Gastroesophageal sphincter (tissue), 4 donors: ENCODE measurements at regions not wholly inside any gene's neighbourhood (a gene's known extent, or its start where the extent isn't known, plus 50 kb on each side); places are given as distances from the start of the nearest gene placed in this dataset.

Experiments
- ATAC-seq: fragments of 150-250 bp; one replicate; pipeline ENCODE4 v1.9.1; 2016; ENCODE audit warnings: mild to moderate bottlenecking, moderate library complexity
- H3K27ac ChIP-seq, 4 donors: fragments of 200-600 bp; sonication (generic) in 3 of 4; 1 replicate in 3 of 4; 2 replicates in 1 of 4; pipeline ENCODE4 v1.5.1; 2016 to 2019
- H3K27me3 ChIP-seq: fragments of 200-600 bp; sonication (generic); one replicate; pipeline ENCODE4 v1.5.1; 2019
- H3K36me3 ChIP-seq, 2 donors: fragments of 200-600 bp; sonication (generic); one replicate each; pipeline ENCODE4 v1.5.1; 2019; ENCODE audit warnings: control low read depth in 1 of 2
- H3K4me1 ChIP-seq, 3 donors: fragments of 200-600 bp; sonication (generic); 1 replicate in 2 of 3; 2 replicates in 1 of 3; pipeline ENCODE4 v1.5.1; 2016 to 2019; ENCODE audit warnings: control low read depth in 2 of 3
- H3K4me3 ChIP-seq, 2 donors: fragments of 200-600 bp; sonication (generic); one replicate each; pipeline ENCODE4 v1.5.1; 2019; ENCODE audit warnings: mild to moderate bottlenecking in 1 of 2, moderate library complexity in 1 of 2
- H3K9me3 ChIP-seq, 3 donors: fragments of 200-600 bp; sonication (generic); one replicate each; pipeline ENCODE4 v1.5.1; 2017 to 2019; ENCODE audit warnings: control low read depth in 2 of 3
- CTCF ChIP-seq, 4 experiments: fragments of 200-600 bp in 2 of 4; fragments of 450-650 bp in 2 of 4; sonication (generic) in 1 of 4; IDR thresholded peaks; one replicate each; pipeline ENCODE4 v1.5.1; 2017 to 2019; ENCODE audit warnings: antibody characterized with exemption in 4 of 4, mild to moderate bottlenecking in 2 of 4, moderate library complexity in 2 of 4
- EP300 ChIP-seq: sonication (generic); formaldehyde crosslinking; IDR thresholded peaks from one replicate; pipeline ENCODE4 v1.6.1; 2017; ENCODE audit warnings: antibody characterized with exemption, mild to moderate bottlenecking
- POLR2A ChIP-seq, 2 donors: fragments of 450-650 bp; IDR thresholded peaks; one replicate each; pipeline ENCODE4 v1.6.1; 2017; ENCODE audit warnings: antibody characterized with exemption in 2 of 2, mild to moderate bottlenecking in 2 of 2, moderate library complexity in 1 of 2
- POLR2AphosphoS5 ChIP-seq: sonication (generic); formaldehyde crosslinking; IDR thresholded peaks from one replicate; pipeline ENCODE4 v1.6.1; 2017; ENCODE audit warnings: antibody characterized with exemption
- WGBS, 2 donors: methylation state at CpG; one replicate each; pipeline ENCODE4 v1.1.5; 2018; ENCODE audit warnings: low coverage in 1 of 2; 5-methylcytosine and 5-hydroxymethylcytosine counted together

GRCh38 chr9:29769019-29769418 is 2195.7 kb upstream of the C9orf72 start:
- ATAC-seq = no peak
- 77 to 94% methylated on average over 2 of the region's 2 CpGs for WGBS, 2 donors
- Histone ChIP-seq H3K27ac (no peak overlapping the region), H3K4me3 (no peak overlapping the region), H3K36me3 (no peaks in the 10 kb centered on the region), H3K9me3 (peaks cover 0 to 13% (median 0%) of the 10 kb centered on the region in 3 donors), H3K27me3 (no peaks in the 10 kb centered on the region), H3K4me1 (no peaks in the 10 kb centered on the region)
- TF ChIP-seq POLR2AphosphoS5 = no peak
- no peak for TF ChIP-seq EP300
- no peak for TF ChIP-seq POLR2A (IDR thresholded peaks at IDR 0.05)
- TF ChIP-seq CTCF (IDR thresholded peaks at IDR 0.05) = no peak

- ATAC-seq = no peak
These were observed 2200.4 kb upstream of the C9orf72 start for GRCh38 chr9:29773676-29774075.

GRCh38 chr9:29775491-29775890 is 2202.2 kb upstream of the C9orf72 start:
- Histone ChIP-seq H3K4me3 (no peak overlapping the region), H3K4me1 (no peaks in the 10 kb centered on the region), H3K36me3 (no peaks in the 10 kb centered on the region), H3K27me3 (no peaks in the 10 kb centered on the region), H3K9me3 (no peaks in the 10 kb centered on the region), H3K27ac (no peak overlapping the region)
- no peak for ATAC-seq
- 75 to 81% methylated on average over 5 of the region's 5 CpGs for WGBS, 2 donors
- TF ChIP-seq CTCF (IDR thresholded peaks at IDR 0.05) (no peak), EP300 (no peak), POLR2A (IDR thresholded peaks at IDR 0.05) (no peak), POLR2AphosphoS5 (no peak)

More at GRCh38 chr9:29773676-29774075, 2200.4 kb upstream of the C9orf72 start:
- Histone ChIP-seq H3K36me3 (no peaks in the 10 kb centered on the region), H3K4me3 (no peak overlapping the region), H3K27me3 (no peaks in the 10 kb centered on the region), H3K4me1 (no peaks in the 10 kb centered on the region), H3K27ac (no peak overlapping the region), H3K9me3 (no peaks in the 10 kb centered on the region)
- TF ChIP-seq EP300 (no peak), POLR2A (IDR thresholded peaks at IDR 0.05) (no peak), CTCF (IDR thresholded peaks at IDR 0.05) (no peak), POLR2AphosphoS5 (no peak)

GRCh38 chr9:29778281-29778849 is 2205.1 kb upstream of the C9orf72 start:
- Histone ChIP-seq H3K36me3 (no peaks in the 10 kb centered on the region), H3K27ac (no peak overlapping the region), H3K27me3 (no peaks in the 10 kb centered on the region), H3K4me3 (no peak overlapping the region), H3K9me3 (no peaks in the 10 kb centered on the region), H3K4me1 (no peaks in the 10 kb centered on the region)
- ATAC-seq = no peak
- WGBS, 2 donors = 83 to 100% methylated on average over 1 to 7 of the region's 7 CpGs
- TF ChIP-seq CTCF (IDR thresholded peaks at IDR 0.05) = no peak
- TF ChIP-seq EP300 = no peak
- TF ChIP-seq POLR2AphosphoS5 = no peak
- TF ChIP-seq POLR2A (IDR thresholded peaks at IDR 0.05) = no peak

GRCh38 chr9:29793970-29794369 is 2220.7 kb upstream of the C9orf72 start:
- Histone ChIP-seq H3K27ac (no peak overlapping the region), H3K36me3 (no peaks in the 10 kb centered on the region), H3K4me3 (no peak overlapping the region), H3K4me1 (no peaks in the 10 kb centered on the region), H3K27me3 (no peaks in the 10 kb centered on the region), H3K9me3 (no peaks in the 10 kb centered on the region)
- no peak for TF ChIP-seq EP300
- no peak for TF ChIP-seq POLR2AphosphoS5
- no peak for TF ChIP-seq CTCF (IDR thresholded peaks at IDR 0.05)
- no peak for TF ChIP-seq POLR2A (IDR thresholded peaks at IDR 0.05)
- WGBS, 2 donors = 8 to 25% methylated on average over 1 of the region's 1 CpG
- ATAC-seq = no peak
